Stimulated activated effector memory CD8-positive, alpha-beta T cell treated with anti-CD3 and anti-CD28 coated beads, Interleukin-12 subunit alpha, Interleukin-12 subunit beta, amount 100 ng/mL, for 72 hours (primary cell): ENCODE measurements at regions not wholly inside any gene's neighbourhood (a gene's known extent, or its start where the extent isn't known, plus 50 kb on each side); places are given as distances from the start of the nearest gene placed in this dataset.
"Not testable (repeated sequence)": the region's sequence is repeated elsewhere in the genome, so short reads cannot be mapped to it uniquely, and the experiment has no call there.

ENCODE experiments used
- ATAC-seq: fragments of 150-1000 bp; cut with Tn5 transposase; 2 replicates; pipeline ENCODE4 v1.10.0; 2021
- DNase-seq, 2 donors: peaks; one replicate each; pipeline ENCODE4 v3.0.0; 2021 to 2022; ENCODE audit warnings: low spot score in 2 of 2
- H3K27ac Mint-ChIP-seq: one replicate; pipeline ENCODE4 v1.8.0; 2022; ENCODE audit warnings: mild to moderate bottlenecking, mixed read lengths
- H3K36me3 Mint-ChIP-seq: one replicate; pipeline ENCODE4 v1.8.0; 2022; ENCODE audit warnings: mild to moderate bottlenecking, mixed read lengths
- H3K4me1 Mint-ChIP-seq: one replicate; pipeline ENCODE4 v1.8.0; 2022; ENCODE audit warnings: mixed read lengths
- H3K4me3 Mint-ChIP-seq: one replicate; pipeline ENCODE4 v1.8.0; 2022; ENCODE audit warnings: mild to moderate bottlenecking, mixed read lengths
- H3K9me3 Mint-ChIP-seq: one replicate; pipeline ENCODE4 v1.8.0; 2022; ENCODE audit warnings: mixed read lengths

DNA sequence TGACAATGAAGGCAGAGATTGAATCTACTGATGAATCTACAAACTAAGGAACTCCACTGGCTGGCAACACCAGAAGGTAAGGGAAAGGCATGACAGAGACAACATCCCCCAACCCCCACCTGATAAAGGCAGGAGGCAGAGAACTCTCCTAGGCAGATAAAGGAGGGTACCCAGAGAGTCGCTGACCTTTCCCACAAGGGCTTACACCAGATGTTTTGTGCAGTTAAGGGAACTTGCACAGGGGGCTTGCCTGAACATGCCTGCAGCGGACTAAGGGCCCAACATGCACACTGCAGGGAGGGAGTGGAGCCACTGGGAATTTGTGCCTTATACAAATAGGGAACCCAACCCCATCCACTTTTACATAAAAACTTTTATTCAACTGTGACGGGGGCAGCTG lies 1996.9 kb upstream of the RAG2 start:
- Mint-ChIP-seq H3K27ac (no peak overlapping the region), H3K9me3 (no peaks in the 10 kb centered on the region), H3K36me3 (no peaks in the 10 kb centered on the region), H3K4me3 (no peak overlapping the region), H3K4me1 (no peaks in the 10 kb centered on the region)
- ATAC-seq, result no peak
- DNase-seq, result no peak

DNA sequence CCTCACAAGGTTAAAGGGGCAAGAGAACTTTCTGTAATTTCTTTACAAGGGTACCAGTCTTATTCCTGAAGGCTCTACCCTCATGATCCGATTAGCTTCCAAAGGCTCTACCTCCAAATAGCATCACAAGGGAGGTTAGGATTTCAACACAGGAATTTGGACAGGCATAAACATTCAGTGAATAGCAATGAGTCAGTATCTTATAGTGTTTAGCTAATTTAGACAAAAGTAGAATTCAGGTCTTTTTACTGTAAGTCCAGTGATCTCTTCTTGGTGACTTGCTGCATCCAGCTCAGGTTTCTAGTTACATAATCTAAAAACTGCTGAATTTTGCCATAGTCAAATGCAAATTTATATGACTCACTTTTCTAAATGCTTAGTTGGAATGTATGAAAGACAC lies 1995.6 kb upstream of the RAG2 start:
- no peak overlapping the region for H3K4me3 Mint-ChIP-seq
- H3K36me3 Mint-ChIP-seq, result no peaks in the 10 kb centered on the region
- ATAC-seq (no peak), DNase-seq (no peak)
- H3K4me1 Mint-ChIP-seq, result no peaks in the 10 kb centered on the region
- H3K27ac Mint-ChIP-seq, result no peak overlapping the region
- H3K9me3 Mint-ChIP-seq, result no peaks in the 10 kb centered on the region

DNA sequence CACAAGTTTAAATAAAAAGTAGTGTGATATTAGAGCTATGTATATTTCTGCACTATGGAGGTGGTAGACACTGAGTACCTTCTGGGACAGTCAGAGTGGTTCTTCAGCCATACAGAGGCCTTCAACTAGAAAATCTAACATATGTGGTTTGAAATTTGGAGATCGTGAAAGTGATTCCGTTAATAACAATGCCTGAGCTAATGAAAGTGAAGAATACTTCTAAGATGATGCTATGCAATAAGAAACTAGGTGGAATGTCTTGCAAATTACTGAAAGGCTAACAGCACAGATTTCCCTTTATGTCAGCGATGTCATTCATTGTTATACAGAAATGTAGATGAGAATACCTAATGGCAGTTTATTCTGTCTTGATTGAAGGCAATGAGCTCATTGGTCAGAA lies 1984.7 kb upstream of the RAG2 start:
- no peak overlapping the region for H3K4me3 Mint-ChIP-seq
- no peak for ATAC-seq
- H3K36me3 Mint-ChIP-seq, result no peaks in the 10 kb centered on the region
- H3K4me1 Mint-ChIP-seq, result no peaks in the 10 kb centered on the region
- no peak overlapping the region for H3K27ac Mint-ChIP-seq
- DNase-seq, result no peak
- H3K9me3 Mint-ChIP-seq, result peaks cover 11% of the 10 kb centered on the region

DNA sequence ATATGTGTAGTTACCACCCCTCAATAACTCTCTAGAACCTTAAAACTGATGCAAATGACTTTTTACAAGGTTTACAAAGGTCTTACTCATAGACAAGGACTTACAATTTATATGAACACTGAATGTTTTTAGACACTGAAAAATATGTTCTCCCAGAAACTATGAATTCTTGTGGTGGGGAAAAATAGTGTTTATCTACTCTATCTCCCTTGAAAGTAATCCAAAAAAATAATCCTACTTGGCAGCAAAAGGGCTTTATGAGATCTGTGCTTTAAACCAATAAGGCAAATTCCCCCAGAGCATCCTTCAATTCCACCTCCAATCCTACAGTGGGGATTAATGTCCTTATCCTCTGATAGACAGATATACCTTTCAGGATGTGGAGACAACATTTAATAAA lies 1984.1 kb upstream of the RAG2 start:
- Mint-ChIP-seq H3K27ac (no peak overlapping the region), H3K9me3 (peaks cover 15% of the 10 kb centered on the region), H3K36me3 (no peaks in the 10 kb centered on the region), H3K4me1 (no peaks in the 10 kb centered on the region), H3K4me3 (no peak overlapping the region)
- DNase-seq (no peak), ATAC-seq (no peak)

DNA sequence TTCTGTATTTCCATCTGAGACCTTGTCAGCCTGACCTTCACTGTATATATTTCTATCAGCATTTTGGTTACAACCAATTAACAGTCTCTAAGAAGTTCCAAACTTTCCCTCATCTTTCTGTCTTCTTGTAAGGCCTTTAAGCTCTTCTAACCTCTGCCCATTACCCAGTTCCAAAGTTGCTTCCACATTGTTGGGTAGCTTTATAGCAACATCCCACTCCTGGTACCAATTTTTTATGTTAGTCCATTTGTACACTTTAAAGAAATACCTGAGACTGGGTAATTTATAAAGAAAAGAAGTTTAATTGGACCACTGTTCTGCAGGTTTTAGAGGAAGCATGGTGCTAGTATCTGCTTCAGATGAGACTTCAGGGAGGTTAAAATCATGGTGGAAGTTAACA lies 1979.7 kb upstream of the RAG2 start:
- Mint-ChIP-seq H3K4me3 (no peak overlapping the region), H3K36me3 (no peaks in the 10 kb centered on the region), H3K4me1 (no peaks in the 10 kb centered on the region), H3K9me3 (peaks cover 14% of the 10 kb centered on the region), H3K27ac (no peak overlapping the region)
- ATAC-seq (no peak), DNase-seq (no peak)

DNA sequence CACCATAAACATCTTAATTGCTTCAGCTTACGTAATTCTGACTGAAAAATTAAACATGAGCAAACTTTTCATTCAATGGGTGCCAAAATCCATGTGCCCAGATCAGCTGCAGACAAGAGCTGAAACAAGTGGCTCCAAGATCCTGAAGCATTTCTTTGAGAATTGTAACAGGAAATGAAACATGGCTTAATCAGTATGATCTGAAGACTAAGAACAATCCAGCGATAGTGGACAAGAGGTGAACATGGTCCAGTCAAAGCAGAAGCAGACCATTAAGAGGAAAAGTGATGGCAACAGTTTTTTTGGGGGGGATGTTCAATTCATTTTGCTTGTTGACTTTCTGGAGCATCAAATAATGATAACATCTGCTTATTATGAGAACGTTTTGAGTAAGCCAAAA lies 1964.5 kb upstream of the RAG2 start:
- Mint-ChIP-seq H3K4me1 (no peaks in the 10 kb centered on the region), H3K4me3 (no peak overlapping the region), H3K36me3 (no peaks in the 10 kb centered on the region), H3K27ac (no peak overlapping the region), H3K9me3 (peaks cover 7% of the 10 kb centered on the region)
- ATAC-seq (no peak), DNase-seq (no peak)

DNA sequence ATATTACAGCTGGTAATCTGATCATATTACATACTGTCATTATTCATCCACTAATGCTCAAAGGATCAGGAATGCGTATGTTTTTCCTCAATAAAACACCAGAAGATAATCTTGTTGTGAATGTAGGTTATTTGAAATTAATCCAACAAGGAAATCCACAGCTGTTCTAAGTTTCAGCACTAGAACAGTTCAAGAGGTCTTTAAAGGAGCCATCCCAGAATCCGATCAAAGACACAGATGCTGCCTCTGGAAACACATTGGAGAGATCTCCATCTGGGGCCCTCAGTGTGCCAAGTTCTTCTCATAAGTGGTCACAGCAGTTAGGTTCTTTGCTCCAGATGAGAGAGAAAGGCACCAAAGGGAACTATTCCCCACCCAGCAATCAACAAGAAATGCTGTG lies 1955.1 kb upstream of the RAG2 start:
- H3K36me3 Mint-ChIP-seq, result no peaks in the 10 kb centered on the region
- H3K4me1 Mint-ChIP-seq, result no peaks in the 10 kb centered on the region
- peaks cover 7% of the 10 kb centered on the region for H3K9me3 Mint-ChIP-seq
- ATAC-seq (no peak), DNase-seq (no peak)
- no peak overlapping the region for H3K4me3 Mint-ChIP-seq
- H3K27ac Mint-ChIP-seq, result no peak overlapping the region

DNA sequence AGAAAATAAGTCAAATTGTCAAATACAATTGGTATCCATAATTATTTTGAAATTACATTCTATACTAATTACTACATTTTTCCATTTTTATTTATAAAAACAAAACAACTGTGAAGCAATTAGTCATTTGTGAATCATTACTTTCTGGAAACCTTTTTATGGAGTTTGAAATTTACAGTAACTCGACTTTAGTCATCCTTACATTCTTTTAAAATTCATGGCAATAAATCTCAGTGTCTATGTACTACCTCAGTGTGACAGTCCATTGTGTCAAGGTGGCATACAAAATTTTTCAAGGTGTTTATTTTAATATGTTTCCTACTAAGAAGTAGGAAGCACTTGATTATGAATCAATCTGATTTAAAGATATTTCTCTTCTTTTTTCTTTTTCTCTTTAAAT lies 1949.4 kb upstream of the RAG2 start:
- DNase-seq (no peak), ATAC-seq (no peak)
- Mint-ChIP-seq H3K4me3 (no peak overlapping the region), H3K9me3 (peaks cover 6% of the 10 kb centered on the region), H3K36me3 (no peaks in the 10 kb centered on the region), H3K4me1 (no peaks in the 10 kb centered on the region), H3K27ac (no peak overlapping the region)

DNA sequence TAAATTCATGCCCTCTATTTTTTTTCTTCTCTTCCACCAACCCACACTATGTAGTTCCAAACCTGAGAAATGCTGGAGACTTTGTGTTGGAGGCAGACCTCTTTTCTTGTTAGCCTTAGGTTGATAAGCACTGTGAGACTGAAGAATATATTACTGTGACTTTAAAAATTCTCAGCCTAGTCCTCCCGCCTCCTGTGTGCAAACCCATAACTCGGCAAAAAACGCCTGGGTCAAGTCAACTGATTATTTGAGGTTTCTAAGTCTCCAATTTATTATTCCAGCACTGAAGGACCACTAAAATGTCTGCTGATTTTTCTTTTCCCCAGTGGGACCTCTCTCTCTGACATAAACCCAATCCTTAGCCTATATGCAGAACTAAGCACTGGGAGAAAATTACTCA lies 1946.0 kb upstream of the RAG2 start:
- Mint-ChIP-seq H3K9me3 (peaks cover 2% of the 10 kb centered on the region), H3K4me3 (no peak overlapping the region), H3K36me3 (no peaks in the 10 kb centered on the region), H3K4me1 (no peaks in the 10 kb centered on the region), H3K27ac (no peak overlapping the region)
- no peak for ATAC-seq
- DNase-seq, result no peak

DNA sequence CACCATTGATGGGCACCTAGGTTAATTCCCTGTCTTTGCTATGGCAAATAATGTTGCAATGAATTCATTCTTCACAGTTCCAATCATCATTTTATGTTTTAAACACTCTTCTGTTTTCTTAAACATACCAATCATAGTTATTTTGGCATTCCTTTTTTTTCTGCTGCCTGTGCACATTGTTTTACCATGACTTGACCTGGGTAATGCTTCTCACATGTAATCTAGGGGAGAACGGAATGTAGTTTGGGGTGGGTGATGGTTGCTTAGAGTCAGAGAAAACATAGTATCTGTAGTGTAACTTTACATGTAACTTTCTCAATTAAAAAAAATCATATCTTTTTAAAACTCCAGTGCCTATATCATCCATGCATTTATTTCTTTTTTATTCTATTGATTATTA lies 1945.3 kb upstream of the RAG2 start:
- H3K4me3 Mint-ChIP-seq, result no peak overlapping the region
- H3K27ac Mint-ChIP-seq, result no peak overlapping the region
- peaks cover 2% of the 10 kb centered on the region for H3K9me3 Mint-ChIP-seq
- H3K36me3 Mint-ChIP-seq, result no peaks in the 10 kb centered on the region
- H3K4me1 Mint-ChIP-seq, result no peaks in the 10 kb centered on the region
- no peak for ATAC-seq
- DNase-seq, result no peak

DNA sequence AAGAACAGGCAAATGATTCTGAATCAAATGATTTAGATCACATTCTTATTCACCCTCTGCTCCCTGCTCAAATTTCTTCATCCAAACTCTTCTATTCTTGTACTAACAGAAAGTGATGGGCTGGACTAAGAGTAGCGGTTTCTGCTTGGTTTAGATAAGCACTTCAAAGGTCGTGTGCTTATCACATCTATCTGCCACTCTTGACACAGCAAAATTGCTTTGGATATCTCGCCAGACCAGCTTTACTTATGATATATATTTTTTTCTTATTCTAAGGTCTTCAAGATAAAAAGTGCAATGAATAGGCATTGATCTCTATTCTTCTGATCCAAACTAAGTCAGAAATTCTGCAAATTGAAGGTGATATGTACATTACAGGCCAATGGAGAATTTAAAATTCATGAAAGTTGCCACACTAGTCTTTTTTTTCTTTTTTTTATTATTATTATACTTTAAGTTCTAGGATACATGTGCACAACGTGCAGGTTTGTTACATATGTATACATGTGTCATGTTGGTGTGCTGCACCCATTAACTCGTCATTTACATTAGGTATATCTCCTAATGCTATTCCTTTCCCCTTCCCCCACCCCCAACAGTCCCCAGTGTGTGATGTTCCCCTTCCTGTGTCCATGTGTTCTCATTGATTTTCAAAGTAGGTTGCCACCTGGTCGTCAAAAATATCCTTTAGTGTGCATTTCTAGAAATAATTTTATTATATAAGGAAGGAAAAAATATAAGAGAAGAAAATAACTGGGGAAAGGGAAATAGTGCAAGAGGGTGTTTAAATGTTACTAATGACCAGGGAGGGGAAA lies 1941.0 kb upstream of the RAG2 start:
- Mint-ChIP-seq H3K36me3 (no peaks in the 10 kb centered on the region), H3K9me3 (peaks cover 6% of the 10 kb centered on the region)
- no peak for DNase-seq

DNA sequence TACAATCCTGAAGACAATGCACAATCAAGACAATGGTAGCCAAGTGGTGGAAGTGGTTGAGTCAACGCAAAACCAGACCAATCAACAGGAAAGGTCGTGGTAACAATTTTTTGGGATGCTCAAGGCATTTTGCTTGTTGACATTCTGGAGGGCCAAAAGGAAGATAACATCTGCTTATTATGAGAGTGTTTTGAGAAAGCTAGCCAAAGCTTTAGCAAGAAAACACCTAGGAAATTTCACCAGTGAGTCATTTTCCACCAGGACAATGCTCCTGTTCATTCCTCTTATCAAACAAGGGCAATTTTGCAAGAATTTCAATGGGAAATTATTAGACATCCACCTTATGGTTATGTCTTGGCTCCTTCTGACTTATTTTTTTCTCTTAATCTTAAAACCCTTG lies 1932.2 kb upstream of the RAG2 start:
- ATAC-seq (no peak), DNase-seq (no peak)
- Mint-ChIP-seq H3K9me3 (peaks cover 23% of the 10 kb centered on the region), H3K27ac (no peak overlapping the region), H3K4me3 (no peak overlapping the region), H3K4me1 (no peaks in the 10 kb centered on the region), H3K36me3 (no peaks in the 10 kb centered on the region)

More for the DNA sequence above, 1941.0 kb upstream of the RAG2 start:
- no peak overlapping the region for H3K27ac Mint-ChIP-seq
- no peak for ATAC-seq
- no peaks in the 10 kb centered on the region for H3K4me1 Mint-ChIP-seq
- H3K4me3 Mint-ChIP-seq, result no peak overlapping the region

DNA sequence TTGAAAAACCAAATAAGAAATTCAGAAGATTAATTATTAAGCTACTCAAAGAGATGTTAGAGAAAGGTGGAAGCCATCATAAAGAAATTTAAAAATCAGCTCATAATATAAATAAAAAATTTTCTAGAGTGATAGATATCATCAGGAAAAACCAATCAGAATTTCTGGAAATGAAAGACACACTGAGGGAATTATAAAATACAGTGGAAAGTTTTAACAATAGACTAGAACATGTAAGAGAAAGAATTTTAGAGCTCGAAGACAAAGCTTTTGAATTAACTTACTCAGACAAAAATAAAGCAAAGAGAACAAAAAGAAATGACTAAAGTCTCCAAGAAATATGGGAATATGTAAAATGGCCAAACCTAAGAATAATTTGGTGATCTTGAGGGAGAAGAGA lies 1926.9 kb upstream of the RAG2 start:
- no peaks in the 10 kb centered on the region for H3K36me3 Mint-ChIP-seq
- DNase-seq (no peak), ATAC-seq (no peak)
- H3K4me1 Mint-ChIP-seq, result no peaks in the 10 kb centered on the region
- H3K9me3 Mint-ChIP-seq, result peaks cover 25% of the 10 kb centered on the region
- H3K4me3 Mint-ChIP-seq, result no peak overlapping the region
- H3K27ac Mint-ChIP-seq, result no peak overlapping the region

DNA sequence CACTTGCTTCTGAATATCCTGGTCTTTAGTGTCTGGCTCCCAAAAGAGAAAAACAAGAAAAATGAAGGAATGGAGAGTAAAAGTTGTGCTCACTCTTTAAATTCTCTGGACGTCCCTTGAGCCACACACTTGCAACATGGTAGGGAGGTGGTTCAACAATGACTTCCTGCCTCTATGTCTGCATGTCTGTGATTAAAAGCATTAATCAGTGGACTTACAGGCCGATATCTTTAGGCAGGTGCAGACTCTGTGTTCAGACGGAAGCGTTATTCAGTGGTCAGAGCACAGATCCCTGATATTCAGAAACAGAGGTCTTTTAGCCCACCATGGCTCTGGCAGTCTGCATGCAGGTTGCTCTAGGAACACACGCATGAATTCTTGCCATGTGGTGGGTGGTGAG lies 1920.0 kb upstream of the RAG2 start:
- H3K4me1 Mint-ChIP-seq, result no peaks in the 10 kb centered on the region

DNA sequence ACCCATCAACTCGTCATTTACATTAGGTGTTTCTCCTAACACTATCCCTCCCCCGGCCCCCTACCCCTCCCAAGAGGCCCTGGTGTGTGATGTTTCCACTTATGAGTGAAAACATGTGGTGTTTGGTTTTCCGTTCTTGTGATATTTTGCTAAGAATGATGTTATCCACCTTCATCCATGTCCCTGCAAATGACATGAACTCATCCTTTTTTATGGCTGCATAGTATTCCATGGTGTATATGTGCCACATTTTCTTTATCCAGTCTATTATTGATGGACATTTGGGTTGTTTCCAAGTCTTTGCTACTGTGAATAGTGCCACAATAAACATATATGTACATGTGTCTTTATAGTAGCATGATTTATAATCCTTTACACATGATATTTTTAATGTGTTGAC lies 1914.8 kb upstream of the RAG2 start:
- H3K27ac Mint-ChIP-seq, H3K36me3 Mint-ChIP-seq, DNase-seq, ATAC-seq, H3K4me1 Mint-ChIP-seq, H3K4me3 Mint-ChIP-seq: not testable (repeated sequence)
- H3K9me3 Mint-ChIP-seq, result peaks cover 23% of the 10 kb centered on the region

More for the DNA sequence above, 1920.0 kb upstream of the RAG2 start:
- H3K9me3 Mint-ChIP-seq, result peaks cover 11% of the 10 kb centered on the region
- no peak overlapping the region for H3K27ac Mint-ChIP-seq
- no peaks in the 10 kb centered on the region for H3K36me3 Mint-ChIP-seq
- H3K4me3 Mint-ChIP-seq, result no peak overlapping the region
- DNase-seq (no peak), ATAC-seq (no peak)

DNA sequence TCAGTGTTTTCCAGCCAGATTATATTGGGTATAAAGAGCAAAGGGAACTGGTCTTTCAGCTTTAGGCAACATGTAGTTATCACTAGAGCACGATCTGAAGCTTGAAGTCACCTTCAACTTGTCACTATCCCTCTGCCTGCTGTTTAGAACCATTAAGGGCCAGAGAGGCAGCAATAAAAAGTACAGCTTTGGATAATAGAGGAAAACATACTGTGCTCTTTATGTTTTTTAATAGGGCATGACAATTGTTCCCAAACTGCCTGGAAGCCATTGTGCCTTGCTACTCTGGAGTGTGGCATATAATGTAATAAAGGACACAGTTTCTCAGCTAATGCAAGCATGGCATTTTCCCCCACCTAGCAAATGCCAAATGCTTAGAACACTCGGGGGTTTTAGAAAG lies 1912.0 kb upstream of the RAG2 start:
- Mint-ChIP-seq H3K9me3 (peaks cover 19% of the 10 kb centered on the region), H3K27ac (no peak overlapping the region), H3K4me3 (no peak overlapping the region), H3K36me3 (no peaks in the 10 kb centered on the region), H3K4me1 (no peaks in the 10 kb centered on the region)
- no peak for ATAC-seq
- no peak for DNase-seq

DNA sequence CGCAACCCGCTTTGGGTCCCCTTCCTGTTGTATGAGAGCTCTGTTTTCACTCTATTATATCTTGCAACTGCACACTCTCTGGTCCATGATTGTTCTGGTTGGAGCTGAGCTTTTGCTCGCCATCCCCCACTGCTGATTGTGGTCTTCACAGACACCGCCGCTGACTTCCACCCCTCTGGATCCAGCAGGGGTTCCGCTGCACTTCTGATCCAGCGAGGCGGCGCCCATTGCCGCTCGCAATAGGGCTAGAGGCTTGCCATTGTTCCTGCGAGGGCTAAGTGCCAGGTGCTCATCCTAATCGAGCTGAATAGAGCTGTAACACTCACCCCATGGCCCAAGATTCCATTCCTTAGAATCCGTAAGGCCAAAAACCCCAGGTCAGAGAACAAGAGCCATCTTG lies 1905.8 kb upstream of the RAG2 start:
- H3K36me3 Mint-ChIP-seq, result no peaks in the 10 kb centered on the region
- DNase-seq, result no peak
- H3K4me1 Mint-ChIP-seq, result no peaks in the 10 kb centered on the region
- ATAC-seq, result no peak
- no peak overlapping the region for H3K27ac Mint-ChIP-seq
- peaks cover 15% of the 10 kb centered on the region for H3K9me3 Mint-ChIP-seq
- H3K4me3 Mint-ChIP-seq, result no peak overlapping the region
